ENCODE measurements at regions not wholly inside any gene's neighbourhood (a gene's known extent, or its start where the extent isn't known, plus 50 kb on each side); places are given as distances from the start of the nearest gene placed in this dataset.

GRCh38 chr10:63759335-63759734 lies 238.1 kb downstream of the REEP3 start:
- Mint-ChIP-seq H3K27ac (no peak overlapping the region), H3K27me3 (ENCODE audit: low read depth) (no peaks in the 10 kb centered on the region), H3K9me3 (no peaks in the 10 kb centered on the region), H3K4me1 (peaks cover 18% of the 10 kb centered on the region), H3K4me3 (no peak overlapping the region), H3K36me3 (no peaks in the 10 kb centered on the region)
- no peak for DNase-seq (ENCODE audit: low spot score in 2 of 2, unreplicated experiment in 2 of 2)
- TF ChIP-seq CTCF (IDR thresholded peaks at IDR 0.05; ENCODE audit: unreplicated experiment), result no peak

DNA sequence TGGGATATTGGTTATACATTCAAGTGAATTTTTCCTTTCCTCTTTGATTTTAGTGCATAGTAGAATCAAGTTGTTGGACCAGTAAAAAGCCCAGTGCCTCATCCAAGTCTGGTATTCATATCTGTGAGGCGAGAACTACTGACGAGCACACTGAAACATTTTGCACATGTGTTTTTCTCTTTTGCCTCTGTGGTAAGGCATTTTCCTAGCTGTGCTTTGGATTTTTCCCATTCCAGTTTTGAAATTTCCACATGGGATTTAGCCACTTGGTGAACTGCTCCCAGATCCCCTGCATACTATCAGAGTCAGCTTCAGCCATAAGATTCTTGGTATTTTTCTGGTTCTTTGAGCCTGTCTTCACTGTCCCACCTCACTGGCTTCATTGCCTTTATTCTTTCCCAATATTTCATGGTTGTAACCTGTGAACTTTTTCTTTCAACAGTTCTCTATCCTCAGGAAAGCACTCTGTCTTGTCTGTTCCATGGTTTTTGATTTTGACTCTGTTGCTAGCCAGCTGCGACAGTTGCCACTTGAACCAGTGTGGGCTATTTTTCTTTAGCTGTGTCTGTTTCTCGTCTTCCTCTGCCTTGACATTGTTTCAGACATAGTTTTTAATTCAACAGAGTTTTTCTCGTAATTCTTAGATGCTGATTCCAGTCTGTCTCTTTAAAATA lies 239.0 kb downstream of the REEP3 start:
- Mint-ChIP-seq H3K27me3 (ENCODE audit: low read depth) (no peaks in the 10 kb centered on the region), H3K9me3 (no peaks in the 10 kb centered on the region), H3K27ac (peak overlapping the region; percentile 19), H3K4me1 (peaks cover 18% of the 10 kb centered on the region), H3K4me3 (no peak overlapping the region), H3K36me3 (no peaks in the 10 kb centered on the region)
- no peak for DNase-seq (ENCODE audit: low spot score in 2 of 2, unreplicated experiment in 2 of 2)
- no peak for TF ChIP-seq CTCF (IDR thresholded peaks at IDR 0.05; ENCODE audit: unreplicated experiment)

GRCh38 chr10:63760708-63761047 lies 239.5 kb downstream of the REEP3 start:
- H3K4me3 Mint-ChIP-seq, result no peak overlapping the region
- TF ChIP-seq CTCF (IDR thresholded peaks at IDR 0.05; ENCODE audit: unreplicated experiment), result no peak
- H3K27ac Mint-ChIP-seq, result no peak overlapping the region
- H3K4me1 Mint-ChIP-seq, result peaks cover 18% of the 10 kb centered on the region
- H3K9me3 Mint-ChIP-seq, result no peaks in the 10 kb centered on the region
- no peaks in the 10 kb centered on the region for H3K27me3 Mint-ChIP-seq (ENCODE audit: low read depth)
- no peaks in the 10 kb centered on the region for H3K36me3 Mint-ChIP-seq
- DNase-seq (ENCODE audit: low spot score in 2 of 2, unreplicated experiment in 2 of 2), result no peak

GRCh38 chr10:63761243-63761642 lies 240.0 kb downstream of the REEP3 start:
- H3K4me3 Mint-ChIP-seq, result no peak overlapping the region

GRCh38 chr10:63763744-63764143 lies 242.5 kb downstream of the REEP3 start:
- Mint-ChIP-seq H3K4me1 (peaks cover 41% of the 10 kb centered on the region), H3K27ac (no peak overlapping the region), H3K36me3 (no peaks in the 10 kb centered on the region), H3K9me3 (no peaks in the 10 kb centered on the region), H3K4me3 (no peak overlapping the region), H3K27me3 (ENCODE audit: low read depth) (no peaks in the 10 kb centered on the region)
- no peak for DNase-seq (ENCODE audit: low spot score in 2 of 2, unreplicated experiment in 2 of 2)
- TF ChIP-seq CTCF (IDR thresholded peaks at IDR 0.05; ENCODE audit: unreplicated experiment), result no peak

More at GRCh38 chr10:63761243-63761642, 240.0 kb downstream of the REEP3 start:
- Mint-ChIP-seq H3K4me1 (peaks cover 23% of the 10 kb centered on the region), H3K36me3 (no peaks in the 10 kb centered on the region), H3K27ac (no peak overlapping the region), H3K9me3 (no peaks in the 10 kb centered on the region), H3K27me3 (ENCODE audit: low read depth) (no peaks in the 10 kb centered on the region)
- TF ChIP-seq CTCF (IDR thresholded peaks at IDR 0.05; ENCODE audit: unreplicated experiment), result no peak
- DNase-seq (ENCODE audit: low spot score in 2 of 2, unreplicated experiment in 2 of 2), result no peak

- H3K27ac Mint-ChIP-seq, result no peak overlapping the region
- no peak overlapping the region for H3K4me3 Mint-ChIP-seq
- H3K36me3 Mint-ChIP-seq, result no peaks in the 10 kb centered on the region
- H3K9me3 Mint-ChIP-seq, result no peaks in the 10 kb centered on the region
- H3K27me3 Mint-ChIP-seq (ENCODE audit: low read depth), result no peaks in the 10 kb centered on the region
- H3K4me1 Mint-ChIP-seq, result peaks cover 30% of the 10 kb centered on the region
- no peak for DNase-seq (ENCODE audit: low spot score in 2 of 2, unreplicated experiment in 2 of 2)
- no peak for TF ChIP-seq CTCF (IDR thresholded peaks at IDR 0.05; ENCODE audit: unreplicated experiment)
Measured at GRCh38 chr10:63765126-63765525, 243.9 kb downstream of the REEP3 start.

Data from mesothelial cell of epicardium (in vitro differentiated cells).